OCI-LY3 (cell line): ENCODE measurements at regions not wholly inside any gene's neighbourhood (a gene's known extent, or its start where the extent isn't known, plus 50 kb on each side); places are given as distances from the start of the nearest gene placed in this dataset.

Experiments
- H2AFZ ChIP-seq: fragments of 200-600, 300-600 bp; shearing (Covaris generic); 2 replicates; pipeline ENCODE4 v1.6.0; 2014; ENCODE audit warnings: antibody characterized with exemption, low read depth, low read length
- H3K27ac ChIP-seq: fragments of 200-600, 300-600 bp; sonication (generic); 2 replicates; pipeline ENCODE4 v1.5.1; 2014; ENCODE audit warnings: mild to moderate bottlenecking, low read length, moderate library complexity, mixed read lengths
- H3K27me3 ChIP-seq: fragments of 200-600, 300-600 bp; sonication (generic); 2 replicates; pipeline ENCODE4 v1.6.1; 2014; ENCODE audit warnings: low read depth, low read length, mixed read lengths
- H3K36me3 ChIP-seq: fragments of 200-600, 300-600 bp; sonication (generic); replicated peaks from 2 replicates; pipeline ENCODE3; 2014; ENCODE audit warnings: low read depth, low read length, mixed read lengths
- H3K4me1 ChIP-seq: fragments of 300-600, 200-600 bp; sonication (generic); 2 replicates; pipeline ENCODE4 v1.6.1; 2014; ENCODE audit warnings: low read length, mixed read lengths
- H3K4me2 ChIP-seq: fragments of 200-600, 300-600 bp; sonication (generic); 2 replicates; pipeline ENCODE4 v1.6.1; 2014; ENCODE audit warnings: low read length, mixed read lengths
- H3K4me3 ChIP-seq: fragments of 300-600, 200-600 bp; sonication (generic); 2 replicates; pipeline ENCODE4 v1.5.1; 2014; ENCODE audit warnings: antibody characterized with exemption, mild to moderate bottlenecking, low read length, moderate library complexity
- H3K79me2 ChIP-seq: fragments of 300-600, 200-600 bp; shearing (Covaris generic); 2 replicates; pipeline ENCODE4 v1.6.1; 2014; ENCODE audit warnings: mild to moderate bottlenecking, low read length, mixed read lengths
- H3K9ac ChIP-seq: fragments of 300-600, 200-600 bp; shearing (Covaris generic); 2 replicates; pipeline ENCODE4 v1.6.0; 2014; ENCODE audit warnings: mild to moderate bottlenecking, low read length, moderate library complexity
- H3K9me3 ChIP-seq: fragments of 200-600, 300-600 bp; shearing (Covaris generic); 2 replicates; pipeline ENCODE4 v1.6.1; 2014; ENCODE audit warnings: low read length, mixed read lengths; ENCODE audit not compliant: insufficient read depth
- H4K20me1 ChIP-seq: fragments of 200-600, 300-600 bp; sonication (generic); 2 replicates; pipeline ENCODE4 v1.6.1; 2016; ENCODE audit warnings: low read length, mixed read lengths; ENCODE audit not compliant: insufficient read depth
- CTCF ChIP-seq: fragments of 200-600, 300-600 bp; sonication (generic); IDR thresholded peaks from 2 replicates; pipeline ENCODE4 v1.5.1; 2014; ENCODE audit warnings: antibody characterized with exemption, low read length, low read depth
- EZH2phosphoT487 ChIP-seq: fragments of 200-600 bp; shearing (Covaris generic); IDR thresholded peaks from 2 replicates; pipeline ENCODE4 v1.6.1; 2018; ENCODE audit warnings: antibody characterized with exemption, mixed run types, low read depth

- Histone ChIP-seq H3K9ac (no peak overlapping the region), H2AFZ (no peak overlapping the region), H3K4me1 (no peaks in the 10 kb centered on the region)
These were observed 1288.6 kb upstream of the CDH2 start for GRCh38 chr18:29465526-29465925.

GRCh38 chr18:29459972-29460371 is 1283.0 kb upstream of the CDH2 start:
- H3K4me1 ChIP-seq: no peaks in the 10 kb centered on the region
- H3K79me2 ChIP-seq: no peaks in the 10 kb centered on the region
- no peaks in the 10 kb centered on the region for H3K36me3 ChIP-seq
- TF ChIP-seq CTCF (no peak), EZH2phosphoT487 (no peak)
- H3K27ac ChIP-seq: no peak overlapping the region
- H2AFZ ChIP-seq: no peak overlapping the region
- H3K4me3 ChIP-seq: no peak overlapping the region
- no peaks in the 10 kb centered on the region for H4K20me1 ChIP-seq
- no peak overlapping the region for H3K4me2 ChIP-seq
- H3K27me3 ChIP-seq: no peaks in the 10 kb centered on the region
- H3K9me3 ChIP-seq: no peaks in the 10 kb centered on the region
- H3K9ac ChIP-seq: no peak overlapping the region

More at GRCh38 chr18:29465526-29465925, 1288.6 kb upstream of the CDH2 start:
- Histone ChIP-seq H4K20me1 (no peaks in the 10 kb centered on the region), H3K4me3 (no peak overlapping the region), H3K9me3 (no peaks in the 10 kb centered on the region), H3K36me3 (no peaks in the 10 kb centered on the region), H3K27me3 (no peaks in the 10 kb centered on the region), H3K27ac (no peak overlapping the region), H3K79me2 (no peaks in the 10 kb centered on the region), H3K4me2 (no peak overlapping the region)
- no peak for TF ChIP-seq CTCF
- no peak for TF ChIP-seq EZH2phosphoT487

- Histone ChIP-seq H3K9ac (no peak overlapping the region), H3K4me3 (no peak overlapping the region), H3K9me3 (no peaks in the 10 kb centered on the region), H3K27ac (no peak overlapping the region), H4K20me1 (no peaks in the 10 kb centered on the region), H2AFZ (no peak overlapping the region), H3K4me2 (no peak overlapping the region), H3K36me3 (no peaks in the 10 kb centered on the region), H3K27me3 (no peaks in the 10 kb centered on the region), H3K4me1 (no peaks in the 10 kb centered on the region), H3K79me2 (no peaks in the 10 kb centered on the region)
- TF ChIP-seq CTCF (no peak), EZH2phosphoT487 (no peak)
These were observed 1280.5 kb upstream of the CDH2 start for GRCh38 chr18:29457316-29457889.

GRCh38 chr18:29449424-29449823 is 1272.5 kb upstream of the CDH2 start:
- Histone ChIP-seq H3K9me3 (no peaks in the 10 kb centered on the region), H3K4me1 (no peaks in the 10 kb centered on the region), H3K79me2 (no peaks in the 10 kb centered on the region), H3K36me3 (no peaks in the 10 kb centered on the region), H3K4me3 (no peak overlapping the region), H2AFZ (no peak overlapping the region), H4K20me1 (no peaks in the 10 kb centered on the region), H3K27me3 (no peaks in the 10 kb centered on the region), H3K27ac (no peak overlapping the region), H3K4me2 (no peak overlapping the region), H3K9ac (no peak overlapping the region)
- TF ChIP-seq EZH2phosphoT487: no peak
- TF ChIP-seq CTCF: no peak
